ENCODE measurements at regions not wholly inside any gene's neighbourhood (a gene's known extent, or its start where the extent isn't known, plus 50 kb on each side); places are given as distances from the start of the nearest gene placed in this dataset.

DNA sequence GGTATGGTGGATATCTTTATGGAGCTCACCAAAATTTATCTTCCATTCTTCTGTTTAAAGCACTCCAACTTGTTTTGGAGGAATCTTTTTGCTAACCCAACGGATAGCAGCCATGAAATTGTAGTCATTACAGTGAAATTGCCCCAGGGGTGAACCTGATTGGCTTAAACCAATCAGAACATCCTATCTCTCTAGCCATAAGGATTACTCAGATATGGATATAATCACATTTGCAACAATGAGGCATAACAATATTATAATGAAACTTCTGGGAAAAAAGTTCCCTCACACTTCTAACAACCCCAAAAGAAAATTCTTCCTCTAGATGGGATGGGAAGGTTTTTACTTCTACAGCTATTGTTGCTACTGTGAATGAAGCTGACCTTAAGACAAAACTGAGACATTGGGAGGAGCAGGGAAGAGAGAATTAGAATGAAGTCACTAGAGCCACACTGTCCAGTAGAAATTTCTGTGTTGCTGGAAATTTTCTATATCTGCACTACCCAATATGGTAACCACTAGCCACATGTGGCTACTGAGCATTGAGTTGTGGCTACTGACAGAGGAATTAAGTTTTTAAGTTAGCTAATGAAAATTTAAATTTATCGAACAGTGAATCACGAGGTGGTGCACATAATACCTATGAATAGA is 50.4 kb upstream of the ARHGAP21 start:
- no TSS peak for BruUV-seq (replicated peaks)
- Histone ChIP-seq H3K79me2 (ENCODE audit: insufficient read depth, low read depth, low read length) (no peaks in the 10 kb centered on the region), H2AFZ (ENCODE audit: low read length) (no peak overlapping the region), H3K36me3 (ENCODE audit: insufficient read depth, low read length) (no peaks in the 10 kb centered on the region), H3K9me3 (ENCODE audit: low read length) (no peaks in the 10 kb centered on the region), H3K4me3 (ENCODE audit: low read depth, low read length, poor library complexity, severe bottlenecking) (no peak overlapping the region), H3K9me2 (ENCODE audit: insufficient read depth, low read length) (peaks cover 3% of the 10 kb centered on the region; the same call in 1 of the 2 replicates), H4K20me1 (ENCODE audit: insufficient read depth, low read length) (no peaks in the 10 kb centered on the region), H3K4me2 (ENCODE audit: low read length) (no peak overlapping the region), H3K4me1 (ENCODE audit: insufficient read depth, low read length, poor library complexity, severe bottlenecking) (no peaks in the 10 kb centered on the region), H3K27ac (ENCODE audit: low read depth, low read length, poor library complexity, severe bottlenecking) (no peak overlapping the region)
- intact Hi-C loops (cut with micrococcal nuclease; ENCODE audit: unreplicated experiment) = no loop called here
- TF ChIP-seq EZH2phosphoT487 (IDR thresholded peaks at IDR 0.05; ENCODE audit: borderline replicate concordance, low read depth, low read length) (no peak), CTCF (conservative IDR thresholded peaks at IDR 0.05; ENCODE audit: low read length) (no peak)
- CTCF ChIA-PET (ENCODE audit: unreplicated experiment) = no interaction called here
- POLR2A ChIA-PET = no interaction called here
- DNase-seq (ENCODE audit: low spot score) = no peak
